Stomach smooth muscle (tissue), 2 donors: ENCODE measurements at regions not wholly inside any gene's neighbourhood (a gene's known extent, or its start where the extent isn't known, plus 50 kb on each side); places are given as distances from the start of the nearest gene placed in this dataset.
"Not testable (repeated sequence)": the region's sequence is repeated elsewhere in the genome, so short reads cannot be mapped to it uniquely, and the experiment has no call there.

Experiments used
- H3K27ac ChIP-seq: one replicate; pipeline ENCODE4 v1.7.0; 2013; ENCODE audit warnings: mild to moderate bottlenecking, low read length, inconsistent platforms
- H3K27me3 ChIP-seq, 2 donors: one replicate each; pipeline ENCODE4 v1.7.0; 2013; ENCODE audit warnings: low read length in 2 of 2; ENCODE audit not compliant: insufficient read depth in 2 of 2, control insufficient read depth in 1 of 2
- H3K36me3 ChIP-seq, 2 donors: one replicate each; pipeline ENCODE4 v1.7.0; 2013; ENCODE audit warnings: low read length in 2 of 2; ENCODE audit not compliant: control insufficient read depth in 2 of 2, insufficient read depth in 2 of 2
- H3K4me1 ChIP-seq: one replicate; pipeline ENCODE4 v1.7.0; 2013; ENCODE audit warnings: low read length; ENCODE audit not compliant: control insufficient read depth, insufficient read depth
- H3K4me3 ChIP-seq, 2 donors: one replicate each; pipeline ENCODE4 v1.7.0; 2013; ENCODE audit warnings: low read length in 2 of 2
- H3K9ac ChIP-seq, 2 donors: one replicate each; pipeline ENCODE4 v1.7.0; 2013; ENCODE audit warnings: low read length in 2 of 2, mild to moderate bottlenecking in 1 of 2
- H3K9me3 ChIP-seq, 2 donors: one replicate each; pipeline ENCODE4 v1.7.0; 2013; ENCODE audit warnings: low read length in 2 of 2; ENCODE audit not compliant: control insufficient read depth in 2 of 2
- donor health status: healthy.
- donor health status: Pancreatic carcinoma.

GRCh38 chr5:142221091-142221860 lies 103.5 kb downstream of the SPRY4 start:
- Histone ChIP-seq H3K4me1 (peaks cover 7% of the 10 kb centered on the region), H3K4me3 (no peak overlapping the region), H3K9me3 (no peaks in the 10 kb centered on the region), H3K9ac (no peak overlapping the region), H3K27me3 (no peaks in the 10 kb centered on the region), H3K36me3 (no peaks in the 10 kb centered on the region), H3K27ac (no peak overlapping the region)

- Histone ChIP-seq H3K4me1 (peaks cover 14% of the 10 kb centered on the region), H3K4me3 (no peak overlapping the region), H3K9me3 (no peaks in the 10 kb centered on the region), H3K27me3 (no peaks in the 10 kb centered on the region), H3K36me3 (no peaks in the 10 kb centered on the region), H3K9ac (no peak overlapping the region), H3K27ac (no peak overlapping the region)
These were observed 105.7 kb downstream of the SPRY4 start for GRCh38 chr5:142219146-142219545.

DNA sequence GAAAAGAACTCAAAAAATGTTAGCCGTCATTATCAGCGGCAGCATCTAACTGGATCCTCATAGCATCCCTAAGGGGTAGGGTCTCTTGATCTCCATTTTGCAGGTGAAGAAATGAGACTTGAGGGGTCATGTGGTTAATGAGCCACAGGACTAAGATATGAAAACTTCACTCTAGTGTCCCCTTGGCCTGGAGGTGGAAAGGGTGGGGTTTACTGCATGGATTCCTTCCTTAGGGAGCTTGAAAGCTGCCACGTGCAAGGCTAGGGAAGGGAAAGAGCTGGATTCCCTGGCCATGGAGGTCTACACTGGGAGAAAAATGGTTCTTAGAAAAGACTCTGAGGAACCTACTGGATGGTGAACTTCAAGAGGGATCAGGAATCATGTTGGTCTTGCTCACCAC lies 107.9 kb downstream of the SPRY4 start:
- no peaks in the 10 kb centered on the region for H3K36me3 ChIP-seq
- no peak overlapping the region for H3K27ac ChIP-seq
- no peaks in the 10 kb centered on the region for H3K9me3 ChIP-seq
- H3K27me3 ChIP-seq: no peaks in the 10 kb centered on the region
- H3K4me1 ChIP-seq: peaks cover 14% of the 10 kb centered on the region
- peak overlapping the region in 1 of 2 donors; percentile 15 for H3K4me3 ChIP-seq
- no peak overlapping the region for H3K9ac ChIP-seq

GRCh38 chr5:142215915-142216681 lies 107.5 kb downstream of the NDFIP1 start:
- Histone ChIP-seq H3K4me1 (peaks cover 14% of the 10 kb centered on the region), H3K36me3 (no peaks in the 10 kb centered on the region), H3K27me3 (no peaks in the 10 kb centered on the region), H3K9me3 (no peaks in the 10 kb centered on the region), H3K27ac (peak overlapping the region; percentile 24), H3K9ac (no peak overlapping the region), H3K4me3 (peak overlapping the region; percentile 21 to 54)

- Histone ChIP-seq H3K4me1 (peaks cover 14% of the 10 kb centered on the region), H3K4me3 (no peak overlapping the region), H3K27ac (no peak overlapping the region), H3K9me3 (no peaks in the 10 kb centered on the region), H3K9ac (no peak overlapping the region), H3K36me3 (no peaks in the 10 kb centered on the region), H3K27me3 (no peaks in the 10 kb centered on the region)
These were observed 104.5 kb downstream of the NDFIP1 start for GRCh38 chr5:142213077-142213476.

GRCh38 chr5:142211918-142212317 lies 103.3 kb downstream of the NDFIP1 start:
- Histone ChIP-seq H3K9ac (no peak overlapping the region), H3K27ac (no peak overlapping the region), H3K36me3 (no peaks in the 10 kb centered on the region), H3K4me3 (no peak overlapping the region), H3K27me3 (no peaks in the 10 kb centered on the region), H3K9me3 (no peaks in the 10 kb centered on the region), H3K4me1 (peaks cover 13% of the 10 kb centered on the region)

DNA sequence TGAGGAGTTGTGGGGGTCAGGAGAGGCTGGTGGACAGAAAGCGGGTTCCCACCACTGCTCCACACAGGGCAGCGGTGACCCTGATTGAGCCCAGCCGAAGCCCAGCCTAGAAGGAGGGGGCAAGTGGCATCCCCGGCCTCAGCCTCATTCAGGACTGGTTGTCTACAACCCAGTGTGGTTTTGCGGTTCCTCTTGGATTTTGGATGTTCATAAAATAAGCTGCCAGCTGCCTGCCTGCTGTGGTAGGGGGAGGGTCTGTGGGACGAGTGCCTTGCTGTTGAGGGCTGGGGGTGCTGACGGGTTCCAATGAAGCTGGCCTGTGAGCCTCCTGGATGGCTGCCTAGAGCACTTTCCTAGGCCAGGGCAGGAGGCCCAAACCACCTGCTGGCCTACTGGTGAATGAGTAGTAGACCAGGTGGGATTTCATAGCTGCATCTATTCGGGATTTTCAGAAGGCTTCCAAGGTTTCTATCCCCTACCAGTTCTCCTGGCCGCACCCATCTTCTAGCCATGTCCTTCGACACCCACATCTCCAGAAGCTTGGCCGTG lies 102.4 kb downstream of the NDFIP1 start:
- Histone ChIP-seq H3K36me3 (no peaks in the 10 kb centered on the region), H3K9ac (no peak overlapping the region), H3K9me3 (no peaks in the 10 kb centered on the region), H3K27ac (no peak overlapping the region), H3K4me3 (no peak overlapping the region), H3K27me3 (no peaks in the 10 kb centered on the region), H3K4me1 (peaks cover 4% of the 10 kb centered on the region)

DNA sequence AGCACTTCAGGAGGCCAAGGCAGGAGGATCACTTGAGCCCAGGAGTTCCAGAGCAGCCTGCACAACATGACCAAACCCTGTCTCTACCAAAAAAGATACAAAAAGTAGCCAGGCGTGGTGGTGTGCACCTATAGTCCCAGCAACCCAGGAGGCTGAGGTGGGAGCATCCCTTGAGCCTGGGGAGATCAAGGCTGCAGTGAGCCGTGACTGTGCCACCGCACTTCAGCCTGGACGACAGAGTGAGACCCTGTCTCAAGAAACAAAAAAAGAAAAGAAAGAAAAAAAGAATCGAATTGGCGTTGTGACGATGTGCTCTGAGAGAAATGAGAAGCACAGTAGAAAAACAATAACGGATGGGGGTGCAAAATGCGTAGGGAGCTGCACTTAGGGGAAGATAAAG lies 101.4 kb downstream of the NDFIP1 start:
- no peak overlapping the region for H3K4me3 ChIP-seq
- H3K27me3 ChIP-seq: no peaks in the 10 kb centered on the region
- no peaks in the 10 kb centered on the region for H3K36me3 ChIP-seq
- H3K9ac ChIP-seq: no peak overlapping the region
- H3K27ac ChIP-seq: no peak overlapping the region
- H3K9me3 ChIP-seq: no peaks in the 10 kb centered on the region
- no peaks in the 10 kb centered on the region for H3K4me1 ChIP-seq

DNA sequence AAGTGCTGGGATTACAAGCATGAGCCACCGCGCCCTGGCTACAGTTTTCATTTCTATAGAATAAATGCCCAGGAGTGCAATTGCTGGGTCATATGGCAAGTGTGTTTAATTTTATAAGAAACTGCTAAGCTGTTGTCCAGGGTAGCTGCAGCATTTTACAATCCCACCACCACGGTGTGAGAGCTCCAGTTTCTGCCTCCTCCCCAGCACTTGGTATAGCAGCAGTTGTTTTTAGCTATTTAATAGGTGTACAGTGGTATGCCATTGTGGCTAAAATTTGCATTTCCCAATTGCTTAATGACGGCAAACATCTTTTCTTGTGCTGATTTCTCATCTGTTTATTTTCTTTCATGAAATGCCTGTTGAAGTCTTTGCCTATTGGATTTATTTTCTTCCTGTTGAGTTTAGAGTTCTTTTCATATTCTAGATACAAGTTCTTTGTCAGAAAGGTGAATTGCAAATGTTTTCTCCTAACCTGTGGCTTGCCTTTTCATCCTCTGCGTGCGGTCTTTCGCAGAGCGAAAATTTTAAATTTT lies 100.3 kb downstream of the NDFIP1 start:
- Histone ChIP-seq H3K27ac (no peak overlapping the region), H3K27me3 (no peaks in the 10 kb centered on the region), H3K36me3 (no peaks in the 10 kb centered on the region), H3K9ac (no peak overlapping the region), H3K4me1 (no peaks in the 10 kb centered on the region), H3K4me3 (no peak overlapping the region), H3K9me3 (no peaks in the 10 kb centered on the region)

GRCh38 chr5:142208244-142208643 lies 99.7 kb downstream of the NDFIP1 start:
- not testable (repeated sequence) for H3K9ac ChIP-seq, H3K27ac ChIP-seq, H3K4me1 ChIP-seq, H3K27me3 ChIP-seq, H3K4me3 ChIP-seq, H3K9me3 ChIP-seq, H3K36me3 ChIP-seq
